Activated naive CD4-positive, alpha-beta T cell (primary cell): ENCODE measurements at regions not wholly inside any gene's neighbourhood (a gene's known extent, or its start where the extent isn't known, plus 50 kb on each side); places are given as distances from the start of the nearest gene placed in this dataset.

Source experiments
- DNase-seq, 4 experiments: peaks; one replicate each; lab custom pipeline; 2025; lab: John Stamatoyannopoulos, UW

DNA sequence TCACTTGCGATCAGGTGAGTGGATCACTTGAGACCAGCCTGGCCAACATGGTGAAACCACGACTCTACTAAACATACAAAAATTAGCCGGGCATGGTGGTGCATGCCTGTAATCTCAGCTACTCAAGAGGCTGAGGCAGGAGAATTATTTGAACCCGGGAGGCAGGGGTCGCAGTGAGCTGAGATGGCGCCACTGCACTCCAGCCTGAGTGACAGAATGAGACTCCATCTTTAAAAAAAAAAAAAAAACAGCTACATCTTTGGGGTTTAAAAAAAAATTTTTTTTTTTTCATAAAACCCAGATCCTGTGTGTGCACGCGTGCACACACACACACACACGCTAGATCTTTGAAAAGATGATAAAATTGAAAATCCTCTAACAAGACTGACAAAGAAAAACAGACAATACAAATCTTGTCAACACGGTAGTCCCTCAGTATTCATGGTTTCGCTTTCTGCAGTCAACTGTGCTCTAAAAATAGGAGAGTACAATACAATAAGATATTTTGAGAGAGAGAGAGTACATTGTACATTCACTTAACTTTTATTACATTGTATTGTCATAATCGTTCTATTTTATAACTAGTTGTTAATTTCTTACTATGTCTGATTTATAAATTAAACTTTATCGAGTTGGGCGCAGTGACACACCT is 295.3 kb upstream of the RGS6 start:
- no peak for DNase-seq

DNA sequence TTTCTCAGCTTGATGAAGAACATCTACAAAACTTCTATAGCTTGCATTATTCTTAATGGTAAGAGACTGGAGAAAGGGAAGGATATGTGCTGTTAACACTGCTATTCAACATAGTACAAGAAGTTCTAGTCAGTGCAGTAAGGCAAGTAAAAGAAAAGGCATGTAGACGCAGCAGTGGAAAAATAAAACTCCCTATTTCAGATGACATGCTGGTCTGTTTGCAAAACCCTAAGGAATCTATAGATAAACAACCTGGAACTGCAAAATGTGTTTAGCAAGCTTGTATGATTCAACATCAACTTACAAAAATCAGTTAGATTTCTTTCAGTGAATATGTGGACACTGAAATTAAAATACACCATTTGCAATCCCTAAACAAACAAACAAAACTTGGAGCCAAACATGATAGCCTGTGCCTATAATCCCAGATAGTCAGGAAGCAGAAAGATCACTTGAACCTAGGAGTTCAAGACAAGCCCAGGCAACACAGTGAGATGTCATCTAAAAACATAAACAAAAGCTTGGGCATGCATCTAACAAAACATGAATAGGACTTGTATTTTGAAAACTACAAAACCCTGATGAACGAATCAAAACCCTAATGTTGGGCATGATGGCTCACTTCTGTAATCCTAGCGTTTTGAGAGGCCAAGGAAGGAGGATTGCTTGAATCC is 293.6 kb upstream of the RGS6 start:
- no peak for DNase-seq

- no peak for DNase-seq
These were observed 289.5 kb upstream of the RGS6 start for GRCh38 chr14:71642715-71643114.

GRCh38 chr14:71645656-71646055 is 286.6 kb upstream of the RGS6 start:
- DNase-seq: no peak

DNA sequence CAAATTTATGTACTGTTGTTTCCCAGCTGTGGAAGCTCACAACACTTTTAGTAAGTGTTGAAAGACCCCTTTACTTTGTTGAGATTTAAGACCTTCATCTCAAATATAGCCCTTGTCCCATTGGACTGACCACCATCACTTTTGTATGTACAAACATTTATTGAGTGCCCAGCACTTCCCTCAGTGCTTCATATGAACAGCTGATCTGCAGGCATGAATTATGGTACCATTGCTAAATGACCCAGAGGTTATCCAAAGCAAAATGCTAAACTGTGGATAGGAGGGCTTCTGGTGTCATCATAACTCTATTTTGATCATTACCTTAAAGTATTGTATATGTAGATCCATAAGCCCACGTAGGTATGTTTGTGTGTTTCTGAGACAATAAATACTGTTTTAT is 285.7 kb upstream of the RGS6 start:
- DNase-seq: no peak

DNA sequence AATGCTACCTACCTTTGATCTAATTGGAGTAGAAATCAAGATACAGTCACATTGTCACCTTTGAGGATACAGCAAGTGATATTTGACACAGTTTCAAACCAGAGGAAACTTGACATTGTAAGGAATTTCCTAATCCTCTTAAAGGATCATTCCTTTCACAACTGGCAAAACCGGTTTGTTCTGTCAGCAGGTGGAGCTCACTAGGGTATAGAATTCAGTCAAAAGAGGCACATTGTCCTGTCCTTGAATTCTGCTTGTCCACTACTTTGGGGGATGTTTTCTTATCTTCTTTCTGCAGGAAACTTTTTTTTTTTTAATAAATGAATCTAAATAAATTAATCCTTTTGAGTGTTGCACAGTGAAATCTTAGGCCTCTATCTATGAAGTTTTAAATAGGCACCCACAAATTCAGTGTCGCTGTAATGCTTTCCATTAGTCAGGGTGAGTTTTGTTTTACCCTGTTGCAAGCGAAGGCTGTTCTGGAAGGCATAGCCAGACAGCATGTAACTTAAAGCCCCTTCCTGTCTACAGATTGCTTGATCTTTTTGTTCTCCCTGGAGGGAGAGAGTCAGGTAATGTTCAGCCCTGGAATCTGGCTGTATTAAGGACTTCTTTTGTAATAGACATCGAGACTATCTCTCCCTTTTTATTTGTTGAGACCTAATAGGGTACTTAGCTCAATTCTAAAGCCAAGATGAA is 285.0 kb upstream of the RGS6 start:
- DNase-seq: no peak

GRCh38 chr14:71648725-71649124 is 283.5 kb upstream of the RGS6 start:
- DNase-seq: no peak

DNA sequence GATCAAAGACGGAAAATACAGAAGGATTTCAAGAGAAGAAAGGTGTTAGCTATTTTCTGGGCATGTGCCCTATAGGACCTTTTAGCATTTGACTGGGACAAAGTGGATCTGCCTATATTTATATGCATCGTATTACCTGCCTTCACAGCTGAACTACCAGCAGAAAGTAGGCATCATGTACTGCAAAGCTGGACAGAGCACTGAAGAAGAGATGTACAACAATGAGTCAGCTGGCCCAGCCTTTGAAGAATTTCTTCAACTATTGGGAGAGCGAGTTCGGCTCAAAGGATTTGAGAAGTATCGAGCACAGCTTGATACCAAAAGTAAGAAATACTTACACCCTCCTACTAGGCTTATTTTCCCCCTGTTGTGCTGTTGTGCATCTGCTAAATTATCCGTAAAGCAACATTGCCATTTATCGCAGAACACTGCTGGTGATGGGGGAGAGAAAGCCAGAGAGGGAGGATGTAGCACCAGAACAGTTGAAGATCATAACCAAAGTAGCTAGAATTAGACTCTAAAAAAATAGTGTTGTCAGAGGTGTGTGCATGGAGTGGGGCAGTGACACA is 282.0 kb upstream of the RGS6 start:
- no peak for DNase-seq

GRCh38 chr14:71651228-71651627 is 281.0 kb upstream of the RGS6 start:
- DNase-seq: no peak

GRCh38 chr14:71652368-71652767 is 279.9 kb upstream of the RGS6 start:
- DNase-seq: no peak

- no peak for DNase-seq
These were observed 277.4 kb upstream of the RGS6 start for GRCh38 chr14:71654810-71655209.

DNA sequence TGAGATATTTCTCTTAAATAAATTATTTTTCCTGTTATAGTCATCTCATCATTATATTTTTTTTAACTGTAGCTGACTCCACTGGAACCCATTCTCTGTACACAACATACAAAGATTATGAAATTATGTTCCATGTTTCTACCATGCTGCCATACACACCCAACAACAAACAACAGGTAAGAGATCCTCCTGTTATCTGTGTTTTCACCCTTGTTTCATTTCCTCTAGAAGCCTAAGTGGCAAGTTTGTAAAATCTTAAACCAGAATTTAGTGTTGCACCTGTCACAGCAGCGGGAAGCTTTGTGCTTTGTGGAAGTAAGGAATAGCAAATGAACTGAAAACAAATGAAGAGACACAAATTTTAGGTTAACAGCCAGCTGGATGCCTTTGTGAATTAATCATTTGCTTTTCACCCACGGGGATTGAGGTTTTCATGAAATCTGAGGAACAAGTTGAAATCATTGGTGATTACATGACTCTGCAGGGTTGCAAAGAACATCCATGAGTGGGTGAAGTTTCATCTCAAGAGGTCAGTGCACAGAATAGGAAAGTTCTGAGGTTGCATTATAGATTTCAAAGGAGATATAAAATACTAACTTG is 273.9 kb upstream of the RGS6 start:
- no peak for DNase-seq

- DNase-seq: no peak
These were observed 273.1 kb upstream of the RGS6 start for GRCh38 chr14:71659159-71659558.

- no peak for DNase-seq
These were observed 270.8 kb upstream of the RGS6 start for GRCh38 chr14:71661441-71661840.

GRCh38 chr14:71662291-71662790 is 269.9 kb upstream of the RGS6 start:
- no peak for DNase-seq

- DNase-seq: no peak
These were observed 267.1 kb upstream of the RGS6 start for GRCh38 chr14:71665157-71665556.

DNA sequence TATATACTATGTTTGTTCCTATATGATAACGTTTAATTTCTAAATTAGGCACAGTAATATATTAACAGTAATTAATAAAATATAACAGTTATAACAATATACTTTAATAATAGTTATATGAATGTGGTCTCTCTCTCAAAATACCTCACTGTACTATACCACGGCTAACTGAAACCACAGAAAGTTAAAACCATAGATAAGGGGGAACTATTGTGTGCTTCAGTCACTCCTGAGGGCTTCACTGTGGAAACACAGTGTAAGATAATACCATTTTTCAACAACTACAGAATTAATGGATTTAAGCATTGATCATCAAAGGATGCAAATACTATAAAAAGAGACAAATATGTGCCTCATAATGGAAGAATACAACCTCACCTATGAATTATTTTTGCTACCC is 266.4 kb upstream of the RGS6 start:
- DNase-seq: no peak

DNA sequence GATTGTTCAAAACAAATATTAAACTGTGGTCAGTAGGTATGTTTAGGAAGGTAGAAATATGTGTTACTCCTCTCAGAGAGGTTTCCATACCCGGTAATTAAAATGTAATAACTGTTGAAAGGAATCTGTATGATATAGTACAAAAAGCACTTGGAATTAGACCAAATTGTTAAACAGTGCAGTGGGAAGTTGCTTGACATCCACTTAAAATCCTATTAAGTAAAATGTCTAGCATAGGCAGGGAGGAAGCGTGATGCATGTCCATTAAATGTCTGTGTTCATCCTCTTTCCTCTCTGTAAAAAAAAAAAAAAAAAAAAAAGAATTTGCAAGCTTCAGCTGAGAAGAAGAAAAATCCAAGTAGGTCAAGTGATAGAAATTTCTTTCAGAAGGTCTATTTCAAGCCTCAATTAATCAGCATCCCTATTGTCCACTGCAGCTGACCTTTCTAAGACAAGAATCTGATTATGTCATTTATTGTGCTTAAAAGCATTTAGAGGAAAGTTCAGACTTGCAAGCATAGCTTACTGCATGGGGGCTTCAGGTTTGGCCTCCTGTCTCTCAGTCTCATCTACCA is 265.6 kb upstream of the RGS6 start:
- DNase-seq: no peak

GRCh38 chr14:71668186-71668912 is 263.9 kb upstream of the RGS6 start:
- no peak for DNase-seq

- DNase-seq: no peak
These were observed 259.6 kb upstream of the RGS6 start for GRCh38 chr14:71672596-71672995.

GRCh38 chr14:71675126-71675899 is 256.9 kb upstream of the RGS6 start:
- DNase-seq: no peak
